OCI-LY3 (cell line): ENCODE measurements at regions not wholly inside any gene's neighbourhood (a gene's known extent, or its start where the extent isn't known, plus 50 kb on each side); places are given as distances from the start of the nearest gene placed in this dataset.

Experiments
- EZH2phosphoT487 ChIP-seq: fragments of 200-600 bp; shearing (Covaris generic); IDR thresholded peaks from 2 replicates; pipeline ENCODE4 v1.6.1; 2018; ENCODE audit warnings: antibody characterized with exemption, mixed run types, low read depth
- TF ChIP-seq, protein P1 (sequence below): fragments of 200-600, 300-600 bp; sonication (generic); IDR thresholded peaks from 2 replicates; pipeline ENCODE4 v1.5.1; 2014; ENCODE audit warnings: antibody characterized with exemption, low read length, low read depth

DNA sequence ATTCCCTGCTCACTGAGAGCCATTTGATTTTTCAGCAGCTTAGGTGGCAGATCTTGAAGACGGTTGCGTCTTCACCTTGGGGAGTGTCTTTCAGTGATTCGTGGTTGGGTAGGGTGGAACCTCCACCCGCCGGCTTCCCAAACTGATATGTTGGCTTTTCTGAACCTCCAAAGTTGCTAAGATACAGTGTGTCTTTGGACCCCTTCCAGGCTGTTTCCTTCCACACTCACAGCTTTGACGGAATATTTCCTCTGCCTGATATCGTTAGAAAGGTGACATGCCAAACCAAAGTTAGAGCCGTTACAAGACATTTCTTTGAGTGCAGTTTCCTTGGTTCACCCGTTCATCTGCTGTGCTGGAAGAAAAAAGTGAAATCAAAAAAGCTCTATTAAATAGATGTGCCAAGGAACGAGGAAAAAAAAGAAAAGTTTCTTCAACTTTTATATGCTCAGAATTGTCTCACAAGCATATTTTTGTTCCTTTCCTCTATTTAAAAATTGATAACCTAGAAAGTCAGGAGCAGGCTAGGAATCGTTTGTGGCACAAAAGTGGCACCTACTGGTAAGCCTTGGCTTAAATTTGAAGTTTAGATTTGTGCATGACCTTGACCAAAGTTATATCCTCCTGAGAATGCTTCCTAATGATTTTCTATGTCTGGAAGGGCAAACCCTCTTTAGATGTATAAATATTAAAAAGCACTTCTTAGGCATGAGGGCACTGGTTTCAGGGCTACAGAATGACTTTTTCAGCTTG, 270.7 kb upstream of the WWC1 start:
- no peak for TF ChIP-seq EZH2phosphoT487
- TF ChIP-seq, protein P1, sequence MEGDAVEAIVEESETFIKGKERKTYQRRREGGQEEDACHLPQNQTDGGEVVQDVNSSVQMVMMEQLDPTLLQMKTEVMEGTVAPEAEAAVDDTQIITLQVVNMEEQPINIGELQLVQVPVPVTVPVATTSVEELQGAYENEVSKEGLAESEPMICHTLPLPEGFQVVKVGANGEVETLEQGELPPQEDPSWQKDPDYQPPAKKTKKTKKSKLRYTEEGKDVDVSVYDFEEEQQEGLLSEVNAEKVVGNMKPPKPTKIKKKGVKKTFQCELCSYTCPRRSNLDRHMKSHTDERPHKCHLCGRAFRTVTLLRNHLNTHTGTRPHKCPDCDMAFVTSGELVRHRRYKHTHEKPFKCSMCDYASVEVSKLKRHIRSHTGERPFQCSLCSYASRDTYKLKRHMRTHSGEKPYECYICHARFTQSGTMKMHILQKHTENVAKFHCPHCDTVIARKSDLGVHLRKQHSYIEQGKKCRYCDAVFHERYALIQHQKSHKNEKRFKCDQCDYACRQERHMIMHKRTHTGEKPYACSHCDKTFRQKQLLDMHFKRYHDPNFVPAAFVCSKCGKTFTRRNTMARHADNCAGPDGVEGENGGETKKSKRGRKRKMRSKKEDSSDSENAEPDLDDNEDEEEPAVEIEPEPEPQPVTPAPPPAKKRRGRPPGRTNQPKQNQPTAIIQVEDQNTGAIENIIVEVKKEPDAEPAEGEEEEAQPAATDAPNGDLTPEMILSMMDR = peak; percentile 16; the same call in 1 of the 2 replicates
